G401 (cell line): ENCODE measurements at regions not wholly inside any gene's neighbourhood (a gene's known extent, or its start where the extent isn't known, plus 50 kb on each side); places are given as distances from the start of the nearest gene placed in this dataset.
"Not testable (repeated sequence)": the region's sequence is repeated elsewhere in the genome, so short reads cannot be mapped to it uniquely, and the experiment has no call there.

Source experiments
- DNase-seq: peaks from one replicate; pipeline ENCODE4 v3.0.0-alpha.2; 2015; ENCODE audit warnings: low spot score
- in situ Hi-C: cut with HindIII; loops from 2 replicates; pipeline ENCODE4 v1.10.0; 2016; ENCODE audit warnings: low sequenced_read_pairs, mixed read lengths

DNA sequence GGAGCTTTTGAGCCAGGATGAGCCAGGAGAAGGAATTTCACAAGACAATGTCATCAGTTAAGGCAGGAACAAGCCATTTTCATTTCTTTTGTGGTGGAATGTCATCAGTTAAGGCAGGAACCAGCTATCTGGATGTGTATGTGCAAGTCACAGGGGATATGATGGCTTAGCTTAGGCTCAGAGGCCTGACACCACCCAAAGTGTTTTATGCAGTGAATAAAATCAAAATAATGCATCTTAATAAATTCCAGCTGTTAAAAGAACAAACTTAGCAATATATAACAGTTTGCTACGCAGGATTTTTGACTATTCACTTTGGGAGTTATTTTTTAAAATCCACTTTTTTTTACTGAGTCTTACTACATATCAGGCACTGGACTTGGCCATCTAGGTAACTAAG, 62.7 kb upstream of the APP start:
- in situ Hi-C loops, DNase-seq: not testable (repeated sequence)

DNA sequence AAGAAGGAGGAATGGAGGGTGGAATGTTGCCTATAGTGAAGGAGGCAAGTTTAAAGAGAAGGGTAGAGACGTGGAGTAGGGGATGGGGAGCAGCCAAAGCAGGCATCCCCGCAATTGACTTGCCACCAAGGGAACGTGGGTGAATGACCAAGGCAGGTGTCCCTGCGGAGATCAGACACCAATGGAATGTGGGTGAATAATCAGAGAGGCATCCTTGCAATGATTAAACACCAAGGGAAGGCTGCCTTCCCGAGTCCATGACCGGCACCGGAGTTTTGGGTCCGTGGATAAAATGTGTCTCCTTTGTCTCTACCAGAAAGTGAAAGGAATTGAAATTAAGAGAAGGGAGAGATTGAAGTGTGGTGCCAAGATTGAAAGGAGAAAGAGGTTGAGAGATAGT, 61.9 kb upstream of the APP start:
- in situ Hi-C loops, DNase-seq: not testable (repeated sequence)

DNA sequence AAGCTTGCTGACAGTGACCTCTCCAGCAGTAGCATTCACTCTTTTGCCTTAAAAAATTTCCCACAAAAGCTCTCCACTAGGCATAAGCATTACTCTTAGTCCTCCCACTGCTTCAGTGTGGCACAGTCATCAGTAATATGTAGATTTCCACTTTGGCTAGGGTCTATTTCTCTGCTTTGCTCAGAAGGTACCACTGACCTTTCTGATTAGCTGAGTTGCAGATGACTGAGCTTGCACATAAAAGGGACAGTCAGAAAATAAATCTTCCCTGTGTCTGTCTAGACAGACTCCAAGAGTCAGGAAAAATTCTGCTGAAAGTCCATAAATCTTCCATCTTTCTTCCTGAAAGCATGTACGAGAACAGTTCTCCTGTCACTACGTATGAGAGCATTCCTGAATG, 56.6 kb upstream of the APP start:
- in situ Hi-C loops = no loop called here

DNA sequence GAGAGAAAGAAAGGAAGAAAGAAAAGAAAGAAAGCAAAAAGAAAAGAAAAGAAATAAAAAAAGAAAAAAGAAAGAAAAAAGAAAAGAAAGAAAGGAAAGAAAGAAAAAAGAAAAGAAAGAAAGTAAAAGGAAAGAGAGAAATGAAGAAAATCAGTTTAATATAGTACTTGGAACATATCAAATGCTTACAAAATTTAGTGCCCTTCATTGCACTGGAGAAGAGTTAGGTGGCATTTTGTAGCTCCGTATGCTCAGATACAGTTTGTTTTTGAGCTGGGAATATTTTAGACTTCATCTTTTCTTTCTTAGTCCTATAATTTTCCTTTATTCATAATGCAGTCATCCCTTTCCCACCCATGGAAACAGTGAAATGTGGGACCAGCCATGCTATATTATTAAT, 56.2 kb upstream of the APP start:
- in situ Hi-C loops = no loop called here
- DNase-seq = no peak

More for the DNA sequence above, 56.6 kb upstream of the APP start:
- DNase-seq = no peak

DNA sequence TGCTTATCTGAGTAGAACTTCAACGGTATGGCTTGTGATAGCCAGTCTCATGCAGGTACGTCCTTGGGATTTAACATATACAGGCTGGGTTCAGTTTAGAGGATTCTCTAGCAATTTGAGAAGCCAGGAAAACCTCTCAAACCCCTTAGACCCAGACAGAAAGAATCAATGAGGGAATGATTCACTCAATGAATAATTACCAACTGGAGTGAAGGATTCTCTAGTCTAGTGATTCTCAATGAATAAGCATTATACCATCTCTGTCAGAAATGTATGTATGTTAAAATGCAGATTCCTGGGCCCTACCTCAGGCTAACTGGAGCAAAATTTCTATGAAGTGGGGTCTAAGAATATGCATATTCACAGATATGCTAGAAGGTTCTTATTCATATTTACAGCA, 54.5 kb upstream of the APP start:
- DNase-seq = no peak
- in situ Hi-C loops = no loop called here

DNA sequence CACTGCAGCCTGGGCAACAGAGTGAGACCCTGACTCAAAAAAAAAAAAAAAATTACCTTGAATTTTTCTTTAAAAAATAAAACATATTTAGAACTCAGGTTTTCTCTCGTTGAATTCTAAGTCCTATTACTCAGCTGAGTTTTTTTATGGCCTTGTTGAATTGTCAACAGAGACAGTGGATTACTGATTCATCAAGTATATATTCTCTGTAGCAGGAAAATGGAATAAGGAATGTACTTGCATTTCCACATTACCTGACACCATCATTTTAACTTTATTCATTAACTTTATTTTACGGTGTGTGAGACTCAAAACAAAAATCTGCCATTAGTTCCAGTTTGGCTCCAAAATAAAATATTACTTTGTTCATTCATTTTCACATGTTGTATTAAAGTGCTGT, 53.8 kb upstream of the APP start:
- DNase-seq = no peak
- in situ Hi-C loops = no loop called here
